Inflammatory macrophage treated with lipopolysaccharide for 1 hour (primary cell): ENCODE measurements at regions not wholly inside any gene's neighbourhood (a gene's known extent, or its start where the extent isn't known, plus 50 kb on each side); places are given as distances from the start of the nearest gene placed in this dataset.

Experiments
- DNase-seq, 2 donors: peaks; one replicate each; pipeline ENCODE4 v3.0.0-alpha.2; 2020 to 2022

DNA sequence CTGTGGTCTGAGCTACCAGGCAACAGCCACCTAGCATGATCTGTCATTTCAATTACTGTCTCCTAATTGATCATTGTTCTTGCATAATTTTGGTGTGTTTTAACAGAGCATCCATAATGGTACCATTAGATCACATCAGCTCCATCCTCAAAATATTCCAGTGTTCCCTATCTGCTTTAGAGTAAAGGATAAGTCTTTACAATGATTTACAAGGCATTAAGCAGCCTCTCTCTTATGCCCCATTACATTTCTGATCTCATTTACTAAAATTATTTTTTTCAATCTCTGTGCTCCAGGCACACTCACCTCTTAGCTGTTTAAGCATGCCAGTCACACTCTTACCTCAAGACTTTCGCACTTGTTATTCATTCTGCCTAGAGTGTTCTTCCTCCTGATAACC is 389.9 kb upstream of the PTPRD start:
- no peak for DNase-seq

DNA sequence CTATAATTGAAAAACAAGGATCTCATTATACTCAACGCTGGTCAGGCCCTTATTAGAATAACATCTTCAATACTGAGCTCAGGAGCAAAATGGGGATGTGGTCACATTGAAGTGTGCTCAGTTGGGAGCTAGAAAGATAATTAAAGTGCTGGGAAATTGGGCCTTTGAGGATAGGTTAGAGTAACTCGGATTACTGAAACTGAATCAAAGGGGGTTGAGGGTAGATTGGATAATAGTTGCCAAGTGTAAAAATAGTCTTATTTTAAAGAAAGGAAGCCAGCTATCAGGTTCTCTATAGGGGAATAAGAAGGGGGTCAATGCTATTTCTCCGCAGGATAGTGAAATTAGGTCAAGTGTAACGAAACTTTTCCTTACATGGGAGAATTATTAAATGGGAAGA is 391.0 kb upstream of the PTPRD start:
- no peak for DNase-seq

- no peak for DNase-seq
These were observed 398.9 kb upstream of the PTPRD start for GRCh38 chr9:11011696-11012095.

- DNase-seq = no peak
These were observed 403.3 kb upstream of the PTPRD start for GRCh38 chr9:11016081-11016480.

DNA sequence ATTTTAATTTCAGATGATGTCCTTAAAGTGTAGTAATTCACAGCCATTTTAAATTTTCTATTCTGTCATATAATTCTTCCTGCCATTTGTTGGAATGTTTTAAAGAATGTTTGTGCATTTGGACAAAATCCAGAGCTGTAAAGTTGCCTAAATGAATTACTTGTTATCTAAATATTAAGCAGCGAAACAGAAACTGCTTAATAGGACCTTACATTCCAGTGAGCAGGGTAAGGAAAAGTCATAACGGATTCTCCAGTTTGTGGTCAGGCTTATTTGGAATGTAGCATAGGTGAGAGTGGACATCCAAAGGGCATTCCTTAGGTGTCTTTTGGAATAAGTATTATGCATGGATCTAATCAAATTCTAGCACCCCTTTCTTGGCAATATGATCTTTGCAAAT is 410.4 kb upstream of the PTPRD start:
- DNase-seq = no peak

- no peak for DNase-seq
These were observed 413.0 kb upstream of the PTPRD start for GRCh38 chr9:11025775-11026174.

DNA sequence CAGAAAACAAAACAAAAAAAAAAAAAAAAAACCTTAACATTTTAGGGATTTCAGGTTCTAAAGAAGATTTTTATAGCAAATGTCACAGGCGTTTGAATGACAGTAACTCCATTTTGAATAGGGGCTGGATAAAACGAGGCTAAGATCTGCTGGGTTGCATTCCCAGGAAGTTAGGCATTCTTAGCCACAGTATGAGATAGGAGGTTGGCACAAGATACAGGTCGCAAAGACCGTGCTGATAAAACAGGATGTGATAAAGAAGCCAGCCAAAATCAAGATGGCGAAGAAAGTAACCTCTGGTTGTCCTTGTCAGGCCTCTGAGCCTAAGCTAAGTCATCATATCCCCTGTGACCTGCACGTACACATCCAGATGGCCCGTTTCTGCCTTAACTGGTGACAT is 425.6 kb upstream of the PTPRD start:
- no peak for DNase-seq

DNA sequence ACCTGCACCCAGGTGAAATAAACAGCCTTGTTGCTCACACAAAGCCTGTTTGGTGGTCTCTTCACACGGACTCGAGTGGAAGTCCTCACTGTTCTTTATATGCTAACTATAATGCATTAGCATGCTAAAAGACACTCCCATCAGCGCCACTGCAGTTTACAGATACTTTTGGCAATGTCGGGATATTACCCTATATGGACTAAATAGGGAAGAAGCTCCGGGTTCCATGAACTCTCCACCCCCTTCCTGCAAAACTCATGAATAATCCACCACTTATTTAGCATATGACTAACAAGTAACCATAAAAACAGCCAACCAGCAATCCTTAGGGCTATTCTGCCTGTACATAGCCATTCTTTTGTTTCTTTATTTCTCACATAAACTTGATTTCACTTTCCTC is 426.2 kb upstream of the PTPRD start:
- DNase-seq = no peak

GRCh38 chr9:11045589-11045988 is 432.8 kb upstream of the PTPRD start:
- no peak for DNase-seq

GRCh38 chr9:11063263-11063662 is 450.5 kb upstream of the PTPRD start:
- DNase-seq = no peak

DNA sequence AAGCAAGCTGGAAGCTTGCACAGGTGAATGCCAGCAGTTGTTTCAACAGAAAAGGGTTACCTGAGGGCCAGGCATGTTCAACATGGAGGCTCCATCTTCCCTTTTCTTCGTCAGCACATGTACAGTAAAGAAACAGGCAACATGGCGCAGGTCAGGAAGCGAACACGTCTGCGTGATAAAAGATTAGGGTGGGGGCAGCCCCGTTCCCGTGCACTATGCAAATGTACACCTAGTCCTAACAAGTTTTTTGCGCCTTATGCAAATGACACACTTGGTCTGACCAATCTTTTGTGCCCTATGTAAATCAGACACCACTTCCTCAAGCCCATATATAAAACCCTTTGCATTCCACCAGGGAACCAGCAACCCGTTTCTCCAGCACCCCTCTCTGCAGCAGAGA is 452.1 kb upstream of the PTPRD start:
- DNase-seq = no peak

- DNase-seq = no peak
These were observed 459.4 kb upstream of the PTPRD start for GRCh38 chr9:11072176-11072575.

DNA sequence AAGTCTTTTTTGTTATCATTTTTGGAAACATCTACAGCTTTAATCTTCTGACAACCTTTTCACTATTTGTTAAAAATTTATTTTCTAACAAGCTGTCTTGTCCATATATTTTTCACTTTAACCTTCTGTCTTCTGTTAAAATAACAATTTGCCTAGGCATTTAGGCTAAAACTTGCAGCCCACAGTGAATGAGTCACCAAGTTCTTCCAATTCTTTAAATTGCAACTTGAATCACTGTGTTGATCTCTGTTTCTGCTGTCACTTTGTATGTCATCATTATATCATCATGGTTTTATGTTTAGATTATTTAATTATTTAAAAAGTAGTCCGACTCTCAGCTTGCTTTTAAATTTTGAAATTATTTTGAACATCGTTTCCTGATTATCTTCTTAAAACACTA is 473.8 kb upstream of the PTPRD start:
- no peak for DNase-seq

- DNase-seq = no peak
These were observed 476.1 kb upstream of the PTPRD start for GRCh38 chr9:11088821-11089374.

GRCh38 chr9:11092974-11093373 is 480.2 kb upstream of the PTPRD start:
- no peak for DNase-seq

- DNase-seq = no peak
These were observed 484.2 kb upstream of the PTPRD start for GRCh38 chr9:11097020-11097419.

DNA sequence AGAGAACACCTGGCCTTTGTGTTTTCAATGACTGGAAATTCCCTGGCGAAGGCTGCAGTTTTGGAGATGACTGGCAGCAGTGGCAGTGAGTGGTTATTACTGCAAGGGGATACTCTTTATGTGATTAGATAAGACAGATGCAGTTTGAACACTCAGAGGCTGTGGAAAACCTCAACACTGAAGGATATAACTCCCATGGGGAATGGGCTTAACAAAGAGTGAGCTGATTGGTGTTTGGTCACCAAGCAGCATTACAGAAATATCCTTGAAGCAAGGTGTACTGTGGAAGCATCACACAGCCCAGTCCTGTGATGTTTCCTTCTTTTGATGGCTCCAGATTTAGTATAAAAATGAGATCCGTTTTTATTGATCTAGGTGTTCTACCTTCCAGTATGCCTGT is 490.7 kb upstream of the PTPRD start:
- no peak for DNase-seq

DNA sequence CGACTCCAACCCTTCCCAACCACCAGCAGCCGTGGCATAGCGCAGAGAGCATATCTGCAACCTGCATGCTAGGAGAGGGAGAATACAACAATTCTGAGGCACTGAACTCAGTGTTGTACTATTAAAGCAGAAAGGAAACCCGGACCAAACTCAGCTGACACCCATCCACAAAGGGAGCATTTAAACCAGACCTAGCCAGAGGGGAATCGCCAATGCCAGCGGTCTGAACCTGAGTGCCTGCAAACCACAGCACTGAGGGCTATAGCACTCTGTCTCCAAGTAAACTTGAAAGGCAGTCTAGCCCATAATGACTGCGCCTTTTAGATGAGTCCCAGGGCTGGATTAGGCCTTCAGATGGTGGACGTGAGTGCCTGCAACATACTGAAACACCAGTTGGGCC is 494.4 kb upstream of the PTPRD start:
- no peak for DNase-seq

GRCh38 chr9:11128156-11128555 is 515.4 kb upstream of the PTPRD start:
- DNase-seq = no peak

DNA sequence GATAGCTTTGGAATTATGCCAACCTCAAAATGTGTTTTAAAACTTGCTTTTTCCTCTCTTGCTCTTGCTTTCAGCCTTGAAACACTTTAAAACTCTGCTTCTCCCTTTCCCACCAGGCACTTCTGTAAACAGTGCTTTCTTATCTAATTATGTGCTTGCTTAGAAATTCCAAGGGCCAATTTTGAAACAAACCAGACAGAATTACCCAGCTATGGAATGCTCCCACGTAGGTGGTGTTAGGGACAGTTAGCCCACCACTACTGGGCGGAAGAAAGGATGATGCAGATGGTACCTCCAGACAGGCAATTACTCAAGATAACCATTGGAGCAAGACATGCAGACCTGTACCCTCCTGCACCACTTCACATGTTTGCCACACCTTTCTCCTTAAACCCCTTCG is 523.0 kb upstream of the PTPRD start:
- DNase-seq = no peak

- DNase-seq = no peak
These were observed 528.6 kb upstream of the PTPRD start for GRCh38 chr9:11141357-11141756.

- no peak for DNase-seq
These were observed 530.4 kb upstream of the PTPRD start for GRCh38 chr9:11142965-11143738.

- no peak for DNase-seq
These were observed 531.9 kb upstream of the PTPRD start for GRCh38 chr9:11144746-11145145.

GRCh38 chr9:11148189-11148588 is 535.4 kb upstream of the PTPRD start:
- DNase-seq = no peak

- no peak for DNase-seq
These were observed 536.3 kb upstream of the PTPRD start for GRCh38 chr9:11149065-11149464.
